B cell (primary cell): ENCODE measurements at regions not wholly inside any gene's neighbourhood (a gene's known extent, or its start where the extent isn't known, plus 50 kb on each side); places are given as distances from the start of the nearest gene placed in this dataset.
"Not testable (repeated sequence)": the region's sequence is repeated elsewhere in the genome, so short reads cannot be mapped to it uniquely, and the experiment has no call there.

Experiments
- CTCF ChIP-seq: fragments of 200-600 bp; IDR thresholded peaks from one replicate; pipeline ENCODE4 v1.8.0; 2022; ENCODE audit warnings: antibody characterized with exemption, mild to moderate bottlenecking
- EZH2 ChIP-seq: IDR thresholded peaks from 2 replicates; pipeline ENCODE4 v1.6.1; 2012; ENCODE audit warnings: borderline replicate concordance, low read depth, mild to moderate bottlenecking, moderate library complexity, low read length; ENCODE audit not compliant: insufficient read depth, poor library complexity, severe bottlenecking

- not testable (repeated sequence) for TF ChIP-seq EZH2, CTCF
Observed at GRCh38 chr13:52303098-52303497, 102.9 kb downstream of the THSD1 start.
